ENCODE measurements at regions not wholly inside any gene's neighbourhood (a gene's known extent, or its start where the extent isn't known, plus 50 kb on each side); places are given as distances from the start of the nearest gene placed in this dataset.

- DNase-seq (ENCODE audit: low read depth, low spot score), result no peak
- Histone ChIP-seq H3K9me3 (ENCODE audit: control insufficient read depth, insufficient read depth, low read length) (peaks cover 53% of the 10 kb centered on the region), H3K27me3 (ENCODE audit: control insufficient read depth, insufficient read depth, low read length) (no peaks in the 10 kb centered on the region), H3K27ac (ENCODE audit: low read depth, low read length) (no peak overlapping the region), H3K4me3 (ENCODE audit: low read depth, low read length) (no peak overlapping the region)
- no peak for TF ChIP-seq CTCF (IDR thresholded peaks at IDR 0.05; ENCODE audit: low read depth, low read length)
- ChIA-PET POLR2A (no interaction called here), CTCF (no interaction called here)
These were observed 477.4 kb downstream of the VRK1 start for GRCh38 chr14:97274626-97275025.

GRCh38 chr14:97275276-97275675, 478.1 kb downstream of the VRK1 start:
- Histone ChIP-seq H3K4me3 (ENCODE audit: low read depth, low read length) (no peak overlapping the region), H3K9me3 (ENCODE audit: control insufficient read depth, insufficient read depth, low read length) (peaks cover 58% of the 10 kb centered on the region), H3K27me3 (ENCODE audit: control insufficient read depth, insufficient read depth, low read length) (no peaks in the 10 kb centered on the region), H3K27ac (ENCODE audit: low read depth, low read length) (no peak overlapping the region)
- DNase-seq (ENCODE audit: low read depth, low spot score), result no peak
- TF ChIP-seq CTCF (IDR thresholded peaks at IDR 0.05; ENCODE audit: low read depth, low read length), result no peak
- ChIA-PET CTCF (no interaction called here), POLR2A (no interaction called here)

GRCh38 chr14:97276573-97276972, 479.4 kb downstream of the VRK1 start:
- H3K4me3 ChIP-seq (ENCODE audit: low read depth, low read length), result no peak overlapping the region
- CTCF ChIA-PET, result no interaction called here
- POLR2A ChIA-PET, result no interaction called here
- H3K27ac ChIP-seq (ENCODE audit: low read depth, low read length), result no peak overlapping the region
- DNase-seq (ENCODE audit: low read depth, low spot score), result no peak
- TF ChIP-seq CTCF (IDR thresholded peaks at IDR 0.05; ENCODE audit: low read depth, low read length), result no peak
- H3K9me3 ChIP-seq (ENCODE audit: control insufficient read depth, insufficient read depth, low read length), result peaks cover 55% of the 10 kb centered on the region
- no peaks in the 10 kb centered on the region for H3K27me3 ChIP-seq (ENCODE audit: control insufficient read depth, insufficient read depth, low read length)

- no peak for DNase-seq (ENCODE audit: low read depth, low spot score)
- H3K4me3 ChIP-seq (ENCODE audit: low read depth, low read length), result no peak overlapping the region
- ChIA-PET CTCF (no interaction called here), POLR2A (no interaction called here)
- peaks cover 61% of the 10 kb centered on the region for H3K9me3 ChIP-seq (ENCODE audit: control insufficient read depth, insufficient read depth, low read length)
- no peaks in the 10 kb centered on the region for H3K27me3 ChIP-seq (ENCODE audit: control insufficient read depth, insufficient read depth, low read length)
- TF ChIP-seq CTCF (IDR thresholded peaks at IDR 0.05; ENCODE audit: low read depth, low read length), result no peak
- H3K27ac ChIP-seq (ENCODE audit: low read depth, low read length), result no peak overlapping the region
These were observed 480.5 kb downstream of the VRK1 start for GRCh38 chr14:97277711-97278110.

GRCh38 chr14:97280526-97280925, 483.3 kb downstream of the VRK1 start:
- no peak overlapping the region for H3K4me3 ChIP-seq (ENCODE audit: low read depth, low read length)
- no peak overlapping the region for H3K27ac ChIP-seq (ENCODE audit: low read depth, low read length)
- ChIA-PET CTCF (no interaction called here), POLR2A (no interaction called here)
- no peak for TF ChIP-seq CTCF (IDR thresholded peaks at IDR 0.05; ENCODE audit: low read depth, low read length)
- H3K27me3 ChIP-seq (ENCODE audit: control insufficient read depth, insufficient read depth, low read length), result no peaks in the 10 kb centered on the region
- DNase-seq (ENCODE audit: low read depth, low spot score), result no peak
- H3K9me3 ChIP-seq (ENCODE audit: control insufficient read depth, insufficient read depth, low read length), result peaks cover 62% of the 10 kb centered on the region

Measured in AG04450 (cell line).